Neural cell (in vitro differentiated cells): ENCODE measurements at regions not wholly inside any gene's neighbourhood (a gene's known extent, or its start where the extent isn't known, plus 50 kb on each side); places are given as distances from the start of the nearest gene placed in this dataset.

Experiments
- H2AFZ ChIP-seq: fragments of 200-600, 300-800 bp; sonication (generic), shearing (Covaris generic); 2 replicates; pipeline ENCODE4 v1.6.0; 2014; ENCODE audit warnings: low read depth, mild to moderate bottlenecking, antibody characterized with exemption, low read length, moderate library complexity
- H3F3A ChIP-seq: fragments of 200-600 bp; shearing (Covaris generic); 2 replicates; pipeline ENCODE4 v1.6.1; 2016; ENCODE audit warnings: mild to moderate bottlenecking, moderate library complexity, mixed read lengths, antibody characterized with exemption, low read length; ENCODE audit not compliant: insufficient read depth, poor library complexity, severe bottlenecking
- H3K27ac ChIP-seq: fragments of 200-600, 300-800 bp; sonication (generic), shearing (Covaris generic); 2 replicates; pipeline ENCODE4 v1.5.1; 2014; ENCODE audit warnings: mild to moderate bottlenecking, low read length, moderate library complexity
- H3K27me3 ChIP-seq: fragments of 300-800, 200-600 bp; sonication (generic), shearing (Covaris generic); 2 replicates; pipeline ENCODE4 v1.6.0; 2014; ENCODE audit warnings: mild to moderate bottlenecking, low read depth, low read length, moderate library complexity; ENCODE audit not compliant: insufficient read depth
- H3K36me3 ChIP-seq: fragments of 300-800, 200-600 bp; sonication (generic), shearing (Covaris generic); 2 replicates; pipeline ENCODE4 v1.5.1; 2014; ENCODE audit warnings: mild to moderate bottlenecking, antibody characterized with exemption, low read length, moderate library complexity; ENCODE audit not compliant: insufficient read depth
- H3K4me2 ChIP-seq: fragments of 300-800, 200-600 bp; sonication (generic), shearing (Covaris generic); 2 replicates; pipeline ENCODE4 v1.6.0; 2014; ENCODE audit warnings: mild to moderate bottlenecking, low read length
- H3K4me3 ChIP-seq: fragments of 300-800, 200-600 bp; sonication (generic), shearing (Covaris generic); 2 replicates; pipeline ENCODE4 v1.5.1; 2014; ENCODE audit warnings: mild to moderate bottlenecking, low read length, moderate library complexity
- H3K79me2 ChIP-seq: fragments of 200-600 bp; shearing (Covaris generic); replicated peaks from 2 replicates; pipeline ENCODE4 v1.6.0; 2014; ENCODE audit warnings: mild to moderate bottlenecking, low read length, moderate library complexity; ENCODE audit not compliant: insufficient read depth
- H3K9ac ChIP-seq: fragments of 300-800, 200-600 bp; sonication (generic), shearing (Covaris generic); 2 replicates; pipeline ENCODE4 v1.6.1; 2016; ENCODE audit warnings: mild to moderate bottlenecking, low read length, mixed read lengths
- H3K9me2 ChIP-seq: fragments of 200-600 bp; shearing (Covaris generic); 2 replicates; pipeline ENCODE4 v1.6.1; 2016; ENCODE audit warnings: mild to moderate bottlenecking, low read length, mixed read lengths; ENCODE audit not compliant: insufficient read depth
- H3K9me3 ChIP-seq: fragments of 200-600, 300-800 bp; sonication (generic), shearing (Covaris generic); 2 replicates; pipeline ENCODE4 v1.6.1; 2016; ENCODE audit warnings: mild to moderate bottlenecking, mixed run types, low read length, moderate library complexity, mixed read lengths
- H4K20me1 ChIP-seq: fragments of 200-600 bp; shearing (Covaris generic); 2 replicates; pipeline ENCODE4 v1.6.1; 2016; ENCODE audit warnings: mild to moderate bottlenecking, mixed run types; ENCODE audit not compliant: insufficient read depth
- CTCF ChIP-seq: fragments of 450-650 bp; IDR thresholded peaks from 2 replicates; pipeline ENCODE4 v1.5.1; 2014; ENCODE audit warnings: antibody characterized with exemption, mild to moderate bottlenecking, moderate library complexity; ENCODE audit not compliant: poor library complexity, severe bottlenecking
- EP300 ChIP-seq: fragments of 450-650 bp; conservative IDR thresholded peaks from 2 replicates; pipeline ENCODE4 v1.6.1; 2014; ENCODE audit warnings: antibody characterized with exemption, mild to moderate bottlenecking, moderate library complexity; ENCODE audit not compliant: poor library complexity, severe bottlenecking
- EZH2 ChIP-seq: fragments of 200-600, 300-800 bp; shearing (Covaris generic), sonication (generic); IDR thresholded peaks from 2 replicates; pipeline ENCODE4 v1.6.1; 2014; ENCODE audit warnings: antibody characterized with exemption, low read length, borderline replicate concordance, mild to moderate bottlenecking; ENCODE audit not compliant: insufficient read depth, poor library complexity, severe bottlenecking
- MXI1 ChIP-seq: fragments of 450-650 bp; conservative IDR thresholded peaks from 2 replicates; pipeline ENCODE4 v1.6.1; 2014; ENCODE audit warnings: antibody characterized with exemption, mild to moderate bottlenecking; ENCODE audit not compliant: poor library complexity, severe bottlenecking
- POLR2AphosphoS5 ChIP-seq: IDR thresholded peaks from 2 replicates; pipeline ENCODE4 v1.6.1; 2012
- RAD21 ChIP-seq: fragments of 450-650 bp; conservative IDR thresholded peaks from 2 replicates; pipeline ENCODE4 v1.6.1; 2014; ENCODE audit warnings: antibody characterized with exemption, mild to moderate bottlenecking, moderate library complexity
- REST ChIP-seq: IDR thresholded peaks from 2 replicates; pipeline ENCODE4 v1.6.1; 2012; ENCODE audit warnings: borderline replicate concordance
- SMC3 ChIP-seq: fragments of 450-650 bp; conservative IDR thresholded peaks from 2 replicates; pipeline ENCODE4 v1.6.1; 2014; ENCODE audit warnings: antibody characterized with exemption, mild to moderate bottlenecking, moderate library complexity; ENCODE audit not compliant: poor library complexity
- TAF1 ChIP-seq: IDR thresholded peaks from 2 replicates; pipeline ENCODE4 v1.6.1; 2012; ENCODE audit warnings: low read depth

GRCh38 chr5:14977058-14977685 lies 105.6 kb upstream of the ANKH start:
- H3K4me3 ChIP-seq, result no peak overlapping the region

DNA sequence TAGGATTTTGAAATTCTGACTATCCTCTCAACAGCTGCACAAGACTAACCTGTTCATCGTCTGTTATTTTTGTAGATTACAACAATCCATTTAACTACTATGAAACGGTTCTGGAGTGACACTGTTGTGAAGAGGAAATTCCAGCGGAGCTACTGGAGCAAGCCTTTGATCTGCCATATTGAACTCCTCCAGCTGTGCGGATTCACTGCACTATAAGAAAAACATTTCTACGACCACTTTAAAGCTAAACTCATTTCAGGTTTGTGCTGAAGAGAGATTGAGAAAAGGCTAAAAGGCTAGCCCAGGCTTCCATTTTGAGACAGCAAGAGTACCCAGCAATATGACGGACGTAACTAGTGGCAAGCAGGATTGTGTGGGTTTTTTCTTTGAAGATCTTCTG lies 104.9 kb upstream of the ANKH start:
- Histone ChIP-seq H3K9me3 (no peaks in the 10 kb centered on the region), H2AFZ (no peak overlapping the region), H4K20me1 (no peaks in the 10 kb centered on the region), H3F3A (no peaks in the 10 kb centered on the region), H3K4me3 (no peak overlapping the region), H3K9me2 (no peaks in the 10 kb centered on the region), H3K79me2 (no peaks in the 10 kb centered on the region), H3K27me3 (no peaks in the 10 kb centered on the region), H3K9ac (no peak overlapping the region), H3K36me3 (no peaks in the 10 kb centered on the region), H3K4me2 (no peak overlapping the region), H3K27ac (no peak overlapping the region)
- TF ChIP-seq POLR2AphosphoS5 (no peak), MXI1 (no peak), EP300 (no peak), TAF1 (no peak), CTCF (no peak), EZH2 (no peak), SMC3 (no peak)

More at GRCh38 chr5:14977058-14977685, 105.6 kb upstream of the ANKH start:
- no peaks in the 10 kb centered on the region for H3K9me2 ChIP-seq
- TF ChIP-seq RAD21 (no peak), CTCF (no peak), TAF1 (no peak), EZH2 (no peak), MXI1 (no peak), REST (no peak), SMC3 (no peak), POLR2AphosphoS5 (no peak), EP300 (no peak)
- H3K9ac ChIP-seq, result no peak overlapping the region
- H3K9me3 ChIP-seq, result no peaks in the 10 kb centered on the region
- no peak overlapping the region for H3K27ac ChIP-seq
- H3K27me3 ChIP-seq, result no peaks in the 10 kb centered on the region
- no peaks in the 10 kb centered on the region for H3K79me2 ChIP-seq
- no peaks in the 10 kb centered on the region for H3F3A ChIP-seq
- H3K4me2 ChIP-seq, result no peak overlapping the region
- H3K36me3 ChIP-seq, result no peaks in the 10 kb centered on the region
- H4K20me1 ChIP-seq, result no peaks in the 10 kb centered on the region
- no peak overlapping the region for H2AFZ ChIP-seq
